ENCODE measurements at regions not wholly inside any gene's neighbourhood (a gene's known extent, or its start where the extent isn't known, plus 50 kb on each side); places are given as distances from the start of the nearest gene placed in this dataset.

DNA sequence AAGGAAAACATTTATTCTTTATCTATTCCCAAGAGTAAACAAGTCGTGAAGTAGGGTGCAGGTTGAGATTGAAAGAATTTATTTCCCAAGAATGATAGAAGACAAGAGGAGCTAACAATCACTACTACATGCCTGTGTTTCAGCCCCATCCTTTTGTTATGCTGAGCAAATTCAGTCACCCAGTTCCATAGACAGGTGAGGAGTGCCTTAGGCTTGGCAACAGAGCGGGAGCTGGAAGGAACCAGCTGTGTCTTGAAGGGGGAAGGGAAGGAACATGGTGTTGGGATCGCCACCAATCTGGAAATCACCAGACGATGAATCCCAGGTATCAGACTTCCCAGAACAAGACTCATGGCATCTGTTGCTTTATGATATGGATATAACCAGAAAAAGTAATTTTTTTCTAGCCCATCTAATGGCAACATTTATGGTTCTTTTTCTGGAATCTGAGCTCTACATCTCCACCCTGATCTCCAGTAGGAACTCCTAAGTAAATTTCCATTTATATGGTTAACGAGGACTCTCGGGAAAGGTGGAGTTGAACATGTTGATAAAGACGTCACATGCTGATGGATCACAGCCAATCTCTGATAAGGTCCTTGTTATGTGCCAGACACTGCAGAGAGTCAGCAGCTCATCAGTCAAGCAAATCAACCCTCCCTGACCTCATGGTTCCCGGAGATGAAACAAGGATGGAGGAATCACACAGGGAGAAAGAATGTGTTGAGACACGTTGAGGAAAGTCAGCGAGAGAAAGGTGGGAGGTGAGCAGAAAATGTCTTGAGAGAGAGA lies 344.9 kb downstream of the SMOC2 start:
- no peak for FAIRE-seq
- TF ChIP-seq PAX5 (IDR thresholded peaks at IDR 0.05; ENCODE audit: insufficient read depth, low read length, severe bottlenecking) (no peak), TAF1 (IDR thresholded peaks at IDR 0.05; ENCODE audit: low read depth, low read length) (no peak), POLR2A (IDR thresholded peaks at IDR 0.05; ENCODE audit: low read depth, low read length) (no peak), SPI1 (IDR thresholded peaks at IDR 0.05; ENCODE audit: low read depth, low read length) (no peak), POLR2AphosphoS5 (IDR thresholded peaks at IDR 0.05; ENCODE audit: low read depth, low read length) (no peak), POU2F2 (IDR thresholded peaks at IDR 0.05; ENCODE audit: low read depth, low read length) (no peak)
- DNase-seq (ENCODE audit: insufficient read length, low spot score), result no peak

- no peak for FAIRE-seq
- DNase-seq (ENCODE audit: insufficient read length, low spot score), result no peak
Observed at GRCh38 chr6:168784426-168784825, 343.4 kb downstream of the SMOC2 start.

GRCh38 chr6:168783720-168784119 lies 342.7 kb downstream of the SMOC2 start:
- FAIRE-seq, result no peak
- TF ChIP-seq SPI1 (IDR thresholded peaks at IDR 0.05; ENCODE audit: low read depth, low read length), result no peak
- no peak for DNase-seq (ENCODE audit: insufficient read length, low spot score)

More at GRCh38 chr6:168784426-168784825, 343.4 kb downstream of the SMOC2 start:
- no peak for TF ChIP-seq SPI1 (IDR thresholded peaks at IDR 0.05; ENCODE audit: low read depth, low read length)
- no peak for TF ChIP-seq POU2F2 (IDR thresholded peaks at IDR 0.05; ENCODE audit: low read depth, low read length)
- TF ChIP-seq POLR2A (IDR thresholded peaks at IDR 0.05; ENCODE audit: low read depth, low read length), result no peak
- no peak for TF ChIP-seq PAX5 (IDR thresholded peaks at IDR 0.05; ENCODE audit: insufficient read depth, low read length, severe bottlenecking)
- no peak for TF ChIP-seq TAF1 (IDR thresholded peaks at IDR 0.05; ENCODE audit: low read depth, low read length)

- DNase-seq (ENCODE audit: insufficient read length, low spot score) (no peak), FAIRE-seq (no peak)
- TF ChIP-seq PAX5 (IDR thresholded peaks at IDR 0.05; ENCODE audit: insufficient read depth, low read length, severe bottlenecking) (no peak), POLR2A (IDR thresholded peaks at IDR 0.05; ENCODE audit: low read depth, low read length) (no peak), POLR2AphosphoS5 (IDR thresholded peaks at IDR 0.05; ENCODE audit: low read depth, low read length) (no peak), SPI1 (IDR thresholded peaks at IDR 0.05; ENCODE audit: low read depth, low read length) (no peak), POU2F2 (IDR thresholded peaks at IDR 0.05; ENCODE audit: low read depth, low read length) (no peak), TAF1 (IDR thresholded peaks at IDR 0.05; ENCODE audit: low read depth, low read length) (no peak)
Observed at GRCh38 chr6:168782187-168782751, 341.3 kb downstream of the SMOC2 start.

DNA sequence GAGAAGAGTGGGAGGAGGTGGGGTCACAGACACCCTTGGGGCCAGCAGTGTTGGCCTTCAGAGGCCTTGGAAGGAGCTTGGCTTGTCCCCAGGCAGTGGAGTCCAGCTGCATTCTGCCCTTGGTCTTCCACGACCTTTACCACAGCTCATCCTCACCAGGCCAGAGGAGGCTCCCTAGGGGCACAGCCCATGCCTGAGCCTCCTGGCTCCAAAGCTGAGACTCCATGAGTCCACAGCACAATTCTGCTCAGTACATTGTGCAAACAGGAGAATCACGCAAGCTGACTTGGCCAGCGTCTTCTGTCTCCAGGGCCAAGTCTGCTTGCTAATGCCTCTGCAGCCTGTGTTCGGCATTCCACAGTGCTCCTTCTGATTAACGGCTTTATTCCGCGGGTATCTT lies 337.2 kb downstream of the SMOC2 start:
- DNase-seq (ENCODE audit: insufficient read length, low spot score), result no peak
- FAIRE-seq, result no peak
- TF ChIP-seq POU2F2 (IDR thresholded peaks at IDR 0.05; ENCODE audit: low read depth, low read length), result no peak
- TF ChIP-seq PAX5 (IDR thresholded peaks at IDR 0.05; ENCODE audit: insufficient read depth, low read length, severe bottlenecking), result no peak
- no peak for TF ChIP-seq SPI1 (IDR thresholded peaks at IDR 0.05; ENCODE audit: low read depth, low read length)
- TF ChIP-seq POLR2AphosphoS5 (IDR thresholded peaks at IDR 0.05; ENCODE audit: low read depth, low read length), result no peak
- no peak for TF ChIP-seq POLR2A (IDR thresholded peaks at IDR 0.05; ENCODE audit: low read depth, low read length)
- TF ChIP-seq TAF1 (IDR thresholded peaks at IDR 0.05; ENCODE audit: low read depth, low read length), result no peak

GRCh38 chr6:168774381-168774780 lies 333.4 kb downstream of the SMOC2 start:
- DNase-seq (ENCODE audit: insufficient read length, low spot score) (no peak), FAIRE-seq (no peak)
- TF ChIP-seq SPI1 (IDR thresholded peaks at IDR 0.05; ENCODE audit: low read depth, low read length) (no peak), POU2F2 (IDR thresholded peaks at IDR 0.05; ENCODE audit: low read depth, low read length) (no peak)

DNA sequence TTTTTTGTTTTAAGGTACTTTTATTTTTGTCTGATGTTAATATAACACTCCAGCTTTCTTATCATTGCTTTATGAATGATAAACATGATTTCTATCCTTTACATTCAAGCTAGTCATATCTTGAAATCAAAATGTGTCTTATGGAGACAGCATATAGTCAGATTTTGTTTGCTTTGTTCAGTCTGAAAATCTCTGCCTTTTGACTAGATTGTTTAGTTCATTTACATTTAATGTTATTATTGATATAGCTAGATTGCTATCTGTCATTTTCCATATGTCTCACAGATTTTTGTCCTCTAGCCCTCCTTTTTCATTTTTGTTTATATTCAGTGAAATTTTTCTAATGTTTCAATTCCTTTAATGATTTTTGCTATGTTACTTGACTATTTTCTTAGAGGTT lies 332.8 kb downstream of the SMOC2 start:
- DNase-seq (ENCODE audit: insufficient read length, low spot score) (no peak), FAIRE-seq (no peak)
- TF ChIP-seq POLR2AphosphoS5 (IDR thresholded peaks at IDR 0.05; ENCODE audit: low read depth, low read length) (no peak), POU2F2 (IDR thresholded peaks at IDR 0.05; ENCODE audit: low read depth, low read length) (no peak), PAX5 (IDR thresholded peaks at IDR 0.05; ENCODE audit: insufficient read depth, low read length, severe bottlenecking) (no peak), SPI1 (IDR thresholded peaks at IDR 0.05; ENCODE audit: low read depth, low read length) (no peak), POLR2A (IDR thresholded peaks at IDR 0.05; ENCODE audit: low read depth, low read length) (no peak), TAF1 (IDR thresholded peaks at IDR 0.05; ENCODE audit: low read depth, low read length) (no peak)

GRCh38 chr6:168765752-168766151 lies 324.8 kb downstream of the SMOC2 start:
- no peak for DNase-seq (ENCODE audit: insufficient read length, low spot score)
- TF ChIP-seq POLR2AphosphoS5 (IDR thresholded peaks at IDR 0.05; ENCODE audit: low read depth, low read length) (no peak), SPI1 (IDR thresholded peaks at IDR 0.05; ENCODE audit: low read depth, low read length) (no peak), POU2F2 (IDR thresholded peaks at IDR 0.05; ENCODE audit: low read depth, low read length) (no peak)
- no peak for FAIRE-seq

GRCh38 chr6:168756009-168756634 lies 315.1 kb downstream of the SMOC2 start:
- TF ChIP-seq PAX5 (IDR thresholded peaks at IDR 0.05; ENCODE audit: insufficient read depth, low read length, severe bottlenecking) (no peak), SPI1 (IDR thresholded peaks at IDR 0.05; ENCODE audit: low read depth, low read length) (no peak), POLR2A (IDR thresholded peaks at IDR 0.05; ENCODE audit: low read depth, low read length) (no peak), TAF1 (IDR thresholded peaks at IDR 0.05; ENCODE audit: low read depth, low read length) (no peak), POLR2AphosphoS5 (IDR thresholded peaks at IDR 0.05; ENCODE audit: low read depth, low read length) (no peak), POU2F2 (IDR thresholded peaks at IDR 0.05; ENCODE audit: low read depth, low read length) (no peak)
- FAIRE-seq, result no peak
- no peak for DNase-seq (ENCODE audit: insufficient read length, low spot score)

DNA sequence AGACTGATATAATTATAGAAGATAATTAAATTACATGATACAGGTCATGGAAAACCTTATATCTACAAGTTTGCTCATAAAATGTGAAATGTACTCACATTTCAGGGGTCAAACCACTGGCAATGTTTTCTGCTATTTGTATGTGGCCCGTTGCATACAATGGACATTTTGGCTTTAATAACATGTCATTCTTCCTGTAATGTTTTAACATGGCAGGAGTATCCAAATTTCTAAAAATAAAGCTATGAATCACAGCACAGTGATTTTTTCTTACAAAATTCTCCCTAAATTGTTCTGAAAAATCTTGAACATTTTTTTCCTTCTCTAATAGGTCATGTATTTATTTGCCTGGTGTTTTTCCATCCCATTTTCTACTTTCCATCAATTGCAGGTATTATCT lies 305.7 kb downstream of the SMOC2 start:
- TF ChIP-seq POLR2AphosphoS5 (IDR thresholded peaks at IDR 0.05; ENCODE audit: low read depth, low read length), result no peak
- TF ChIP-seq TAF1 (IDR thresholded peaks at IDR 0.05; ENCODE audit: low read depth, low read length), result no peak
- no peak for TF ChIP-seq SPI1 (IDR thresholded peaks at IDR 0.05; ENCODE audit: low read depth, low read length)
- TF ChIP-seq PAX5 (IDR thresholded peaks at IDR 0.05; ENCODE audit: insufficient read depth, low read length, severe bottlenecking), result no peak
- TF ChIP-seq POLR2A (IDR thresholded peaks at IDR 0.05; ENCODE audit: low read depth, low read length), result no peak
- TF ChIP-seq POU2F2 (IDR thresholded peaks at IDR 0.05; ENCODE audit: low read depth, low read length), result no peak
- FAIRE-seq (no peak), DNase-seq (ENCODE audit: insufficient read length, low spot score) (no peak)
